ENCODE measurements at regions not wholly inside any gene's neighbourhood (a gene's known extent, or its start where the extent isn't known, plus 50 kb on each side); places are given as distances from the start of the nearest gene placed in this dataset.

DNA sequence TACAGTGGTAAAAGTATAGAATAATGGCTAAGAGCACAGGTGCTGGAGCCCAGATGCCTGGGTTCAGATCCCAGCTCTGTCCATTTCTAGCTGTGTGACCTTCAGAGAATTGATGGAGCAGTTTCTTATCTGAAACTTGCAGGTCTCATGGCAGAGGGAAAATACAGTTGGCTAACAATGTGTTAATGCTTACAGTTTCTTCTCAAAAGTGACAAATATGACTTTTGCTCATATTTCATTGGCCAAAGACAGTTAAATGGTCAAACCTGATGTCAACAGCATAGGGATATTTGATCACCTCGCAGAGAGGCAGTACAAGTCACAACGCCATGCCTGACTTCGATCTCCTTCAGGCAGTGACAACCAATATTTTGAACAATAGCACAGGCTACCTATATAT lies 60.2 kb upstream of the LCORL start:
- TF ChIP-seq, protein P1, sequence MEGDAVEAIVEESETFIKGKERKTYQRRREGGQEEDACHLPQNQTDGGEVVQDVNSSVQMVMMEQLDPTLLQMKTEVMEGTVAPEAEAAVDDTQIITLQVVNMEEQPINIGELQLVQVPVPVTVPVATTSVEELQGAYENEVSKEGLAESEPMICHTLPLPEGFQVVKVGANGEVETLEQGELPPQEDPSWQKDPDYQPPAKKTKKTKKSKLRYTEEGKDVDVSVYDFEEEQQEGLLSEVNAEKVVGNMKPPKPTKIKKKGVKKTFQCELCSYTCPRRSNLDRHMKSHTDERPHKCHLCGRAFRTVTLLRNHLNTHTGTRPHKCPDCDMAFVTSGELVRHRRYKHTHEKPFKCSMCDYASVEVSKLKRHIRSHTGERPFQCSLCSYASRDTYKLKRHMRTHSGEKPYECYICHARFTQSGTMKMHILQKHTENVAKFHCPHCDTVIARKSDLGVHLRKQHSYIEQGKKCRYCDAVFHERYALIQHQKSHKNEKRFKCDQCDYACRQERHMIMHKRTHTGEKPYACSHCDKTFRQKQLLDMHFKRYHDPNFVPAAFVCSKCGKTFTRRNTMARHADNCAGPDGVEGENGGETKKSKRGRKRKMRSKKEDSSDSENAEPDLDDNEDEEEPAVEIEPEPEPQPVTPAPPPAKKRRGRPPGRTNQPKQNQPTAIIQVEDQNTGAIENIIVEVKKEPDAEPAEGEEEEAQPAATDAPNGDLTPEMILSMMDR (IDR thresholded peaks at IDR 0.05; ENCODE audit: insufficient read depth, low read length) = no peak
- TF ChIP-seq, protein P2, sequence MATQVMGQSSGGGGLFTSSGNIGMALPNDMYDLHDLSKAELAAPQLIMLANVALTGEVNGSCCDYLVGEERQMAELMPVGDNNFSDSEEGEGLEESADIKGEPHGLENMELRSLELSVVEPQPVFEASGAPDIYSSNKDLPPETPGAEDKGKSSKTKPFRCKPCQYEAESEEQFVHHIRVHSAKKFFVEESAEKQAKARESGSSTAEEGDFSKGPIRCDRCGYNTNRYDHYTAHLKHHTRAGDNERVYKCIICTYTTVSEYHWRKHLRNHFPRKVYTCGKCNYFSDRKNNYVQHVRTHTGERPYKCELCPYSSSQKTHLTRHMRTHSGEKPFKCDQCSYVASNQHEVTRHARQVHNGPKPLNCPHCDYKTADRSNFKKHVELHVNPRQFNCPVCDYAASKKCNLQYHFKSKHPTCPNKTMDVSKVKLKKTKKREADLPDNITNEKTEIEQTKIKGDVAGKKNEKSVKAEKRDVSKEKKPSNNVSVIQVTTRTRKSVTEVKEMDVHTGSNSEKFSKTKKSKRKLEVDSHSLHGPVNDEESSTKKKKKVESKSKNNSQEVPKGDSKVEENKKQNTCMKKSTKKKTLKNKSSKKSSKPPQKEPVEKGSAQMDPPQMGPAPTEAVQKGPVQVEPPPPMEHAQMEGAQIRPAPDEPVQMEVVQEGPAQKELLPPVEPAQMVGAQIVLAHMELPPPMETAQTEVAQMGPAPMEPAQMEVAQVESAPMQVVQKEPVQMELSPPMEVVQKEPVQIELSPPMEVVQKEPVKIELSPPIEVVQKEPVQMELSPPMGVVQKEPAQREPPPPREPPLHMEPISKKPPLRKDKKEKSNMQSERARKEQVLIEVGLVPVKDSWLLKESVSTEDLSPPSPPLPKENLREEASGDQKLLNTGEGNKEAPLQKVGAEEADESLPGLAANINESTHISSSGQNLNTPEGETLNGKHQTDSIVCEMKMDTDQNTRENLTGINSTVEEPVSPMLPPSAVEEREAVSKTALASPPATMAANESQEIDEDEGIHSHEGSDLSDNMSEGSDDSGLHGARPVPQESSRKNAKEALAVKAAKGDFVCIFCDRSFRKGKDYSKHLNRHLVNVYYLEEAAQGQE (IDR thresholded peaks at IDR 0.05; ENCODE audit: insufficient replicate concordance, low read depth) = no peak

All from HL-60 (cell line).